ENCODE measurements at regions not wholly inside any gene's neighbourhood (a gene's known extent, or its start where the extent isn't known, plus 50 kb on each side); places are given as distances from the start of the nearest gene placed in this dataset.

- TF ChIP-seq CTCF (conservative IDR thresholded peaks at IDR 0.05; ENCODE audit: low read depth, low read length) (no peak), RFX5 (IDR thresholded peaks at IDR 0.05; ENCODE audit: low read depth, low read length) (no peak), POLR2A (IDR thresholded peaks at IDR 0.05; ENCODE audit: low read depth, low read length) (no peak), MAZ (IDR thresholded peaks at IDR 0.05; ENCODE audit: borderline replicate concordance, low read depth, low read length) (no peak), MAFK (IDR thresholded peaks at IDR 0.05; ENCODE audit: low read depth, low read length) (no peak), CHD1 (IDR thresholded peaks at IDR 0.05; ENCODE audit: low read depth, low read length) (no peak), SMC3 (IDR thresholded peaks at IDR 0.05; ENCODE audit: low read depth, low read length) (no peak), RAD21 (IDR thresholded peaks at IDR 0.05; ENCODE audit: low read length) (no peak), MXI1 (IDR thresholded peaks at IDR 0.05; ENCODE audit: borderline replicate concordance, low read depth, low read length) (no peak), RCOR1 (IDR thresholded peaks at IDR 0.05; ENCODE audit: insufficient replicate concordance, low read length) (no peak), CEBPB (IDR thresholded peaks at IDR 0.05; ENCODE audit: low read depth, low read length) (peak; percentile 49; the same call in 1 of the 2 replicates)
These were observed 406.4 kb downstream of the FGF9 start for GRCh38 chr13:22077205-22077683.
